H1 (cell line): ENCODE measurements at regions not wholly inside any gene's neighbourhood (a gene's known extent, or its start where the extent isn't known, plus 50 kb on each side); places are given as distances from the start of the nearest gene placed in this dataset.

Source experiments
- CTCF ChIA-PET: fragments of 300-600 bp; sonication (Branson Sonifier 250); formaldehyde crosslinking; loops from one replicate; lab custom pipeline; 2021; ENCODE audit not compliant: partially characterized antibody; lab: Charles Lee
- POLR2A ChIA-PET: fragments of 300-600 bp; sonication (Branson Sonifier 250); formaldehyde crosslinking; loops from one replicate; lab custom pipeline; 2021; ENCODE audit warnings: inconsistent platforms; ENCODE audit not compliant: partially characterized antibody; lab: Charles Lee
- DNase-seq, 2 experiments: peaks; one replicate each; pipeline versions ENCODE4 v3.0.0 to v3.0.0-alpha.2; 2010 to 2022; ENCODE audit warnings: low spot score in 2 of 2, low read depth in 1 of 2, mixed read lengths in 1 of 2
- FAIRE-seq: peaks from 2 replicates; lab custom pipeline; 2011; peaks lifted over from hg19 to GRCh38; lab: Jason Lieb, UNC
- H2AFZ ChIP-seq: 2 replicates; pipeline ENCODE4 v1.8.1; 2012; ENCODE audit warnings: low read length, inconsistent platforms
- H2AK5ac ChIP-seq: 2 replicates; pipeline ENCODE4 v1.6.1; 2013; ENCODE audit warnings: low read depth, low read length
- H2BK120ac ChIP-seq: replicated peaks from 2 replicates; pipeline ENCODE3; 2013; ENCODE audit warnings: low read depth, low read length, inconsistent platforms
- H2BK12ac ChIP-seq: 2 replicates; pipeline ENCODE4 v1.6.1; 2013; ENCODE audit warnings: low read depth, low read length
- H2BK15ac ChIP-seq: 2 replicates; pipeline ENCODE4 v1.6.1; 2013; ENCODE audit warnings: low read length
- H2BK20ac ChIP-seq: 2 replicates; pipeline ENCODE4 v1.6.1; 2013; ENCODE audit warnings: low read length
- H2BK5ac ChIP-seq: 2 replicates; pipeline ENCODE4 v1.6.1; 2013; ENCODE audit warnings: low read depth, low read length
- H3K14ac ChIP-seq: 2 replicates; pipeline ENCODE4 v1.6.1; 2013; ENCODE audit warnings: inconsistent platforms; ENCODE audit not compliant: insufficient read length
- H3K18ac ChIP-seq: 2 replicates; pipeline ENCODE4 v1.6.1; 2013; ENCODE audit warnings: low read length; ENCODE audit errors: extremely low read depth
- H3K23ac ChIP-seq: 2 replicates; pipeline ENCODE4 v1.6.1; 2013; ENCODE audit warnings: inconsistent platforms; ENCODE audit not compliant: insufficient read length
- H3K23me2 ChIP-seq: 2 replicates; pipeline ENCODE4 v1.6.1; 2013; ENCODE audit warnings: low read depth, low read length
- H3K27ac ChIP-seq: 2 replicates; pipeline ENCODE4 v1.6.1; 2011; ENCODE audit warnings: low read depth, low read length, inconsistent platforms
- H3K27me3 ChIP-seq, 4 experiments: replicated peaks in 1 of 4; 1 replicate in 1 of 4; 2 replicates in 3 of 4; pipeline versions ENCODE4 v1.6.1 to v1.8.1; 2011 to 2013; ENCODE audit warnings: low read length in 3 of 4, mild to moderate bottlenecking in 3 of 4, inconsistent platforms in 2 of 4, mixed read lengths in 2 of 4, moderate library complexity in 1 of 4; ENCODE audit not compliant: control insufficient read depth in 3 of 4, insufficient read depth in 3 of 4; ENCODE audit errors: extremely low read depth in 1 of 4
- H3K36me3 ChIP-seq, 4 experiments: 2 replicates each; pipeline versions ENCODE4 v1.6.1 to v1.8.1; 2011 to 2013; ENCODE audit warnings: mild to moderate bottlenecking in 4 of 4, low read length in 3 of 4, moderate library complexity in 2 of 4, control low read depth in 1 of 4, inconsistent platforms in 1 of 4; ENCODE audit not compliant: insufficient read depth in 4 of 4, control insufficient read depth in 2 of 4
- H3K4ac ChIP-seq: replicated peaks from 2 replicates; pipeline ENCODE3; 2013; ENCODE audit warnings: low read length, low read depth, mixed read lengths, inconsistent platforms; ENCODE audit not compliant: insufficient read length
- H3K4me1 ChIP-seq, 4 experiments: replicated peaks in 1 of 4; 1 replicate in 1 of 4; 2 replicates in 3 of 4; pipeline versions ENCODE4 v1.6.1 to v1.8.1; 2011 to 2013; ENCODE audit warnings: low read length in 3 of 4, inconsistent platforms in 2 of 4, mixed read lengths in 1 of 4; ENCODE audit not compliant: insufficient read depth in 4 of 4, control insufficient read depth in 3 of 4
- H3K4me2 ChIP-seq, 2 experiments: 2 replicates each; pipeline versions ENCODE4 v1.6.1 to v1.8.1; 2011 to 2013; ENCODE audit warnings: low read depth in 2 of 2, low read length in 2 of 2, control low read depth in 1 of 2, inconsistent platforms in 1 of 2, mild to moderate bottlenecking in 1 of 2; ENCODE audit not compliant: insufficient read depth in 1 of 2
- H3K4me3 ChIP-seq, 4 experiments: fragments of 200-600, 300-600 bp in 1 of 4; sonication (generic), shearing (Covaris generic), sonication (Bioruptor Twin) in 1 of 4; 2 replicates each; pipeline versions ENCODE4 v1.5.1 to v1.8.1; 2011 to 2016; ENCODE audit warnings: low read length in 4 of 4, low read depth in 3 of 4, control low read depth in 2 of 4, inconsistent platforms in 2 of 4, mild to moderate bottlenecking in 2 of 4, mixed read lengths in 1 of 4, moderate library complexity in 1 of 4; ENCODE audit not compliant: insufficient read depth in 2 of 4; ENCODE audit errors: extremely low read depth in 1 of 4
- H3K56ac ChIP-seq: replicated peaks from 2 replicates; pipeline ENCODE3; 2013; ENCODE audit warnings: low read depth, mild to moderate bottlenecking, mixed read lengths, low read length, inconsistent platforms; ENCODE audit not compliant: insufficient read length
- H3K79me1 ChIP-seq: 2 replicates; pipeline ENCODE4 v1.6.1; 2013; ENCODE audit warnings: low read depth, low read length, control low read depth
- H3K79me2 ChIP-seq, 2 experiments: 2 replicates each; pipeline versions ENCODE4 v1.6.1 to v1.8.1; 2012 to 2013; ENCODE audit warnings: low read length in 2 of 2, mild to moderate bottlenecking in 2 of 2, inconsistent platforms in 1 of 2; ENCODE audit not compliant: insufficient read depth in 2 of 2, control insufficient read depth in 1 of 2
- H3K9ac ChIP-seq, 4 experiments: replicated peaks in 1 of 4; 1 replicate in 1 of 4; 2 replicates in 3 of 4; pipeline versions ENCODE4 v1.6.1 to v1.8.1; 2011 to 2013; ENCODE audit warnings: low read depth in 3 of 4, low read length in 3 of 4, control low read depth in 2 of 4, mild to moderate bottlenecking in 2 of 4, moderate library complexity in 2 of 4, inconsistent platforms in 1 of 4; ENCODE audit errors: extremely low read depth in 1 of 4
- H3K9me3 ChIP-seq, 2 experiments: 2 replicates each; pipeline versions ENCODE4 v1.6.1 to v1.8.1; 2012 to 2013; ENCODE audit warnings: mild to moderate bottlenecking in 2 of 2, moderate library complexity in 2 of 2, control low read depth in 1 of 2, inconsistent platforms in 1 of 2, low read depth in 1 of 2, low read length in 1 of 2, mixed read lengths in 1 of 2; ENCODE audit not compliant: insufficient read depth in 2 of 2
- H4K20me1 ChIP-seq, 2 experiments: replicated peaks in 1 of 2; 2 replicates each; pipeline versions ENCODE3 to v1.8.1; 2011 to 2013; ENCODE audit warnings: inconsistent platforms in 2 of 2, low read length in 2 of 2, mild to moderate bottlenecking in 1 of 2; ENCODE audit not compliant: insufficient read depth in 2 of 2, control insufficient read depth in 1 of 2
- H4K5ac ChIP-seq: 2 replicates; pipeline ENCODE4 v1.6.1; 2013; ENCODE audit warnings: low read length, low read depth, mixed read lengths, inconsistent platforms; ENCODE audit not compliant: insufficient read length
- H4K8ac ChIP-seq: 2 replicates; pipeline ENCODE4 v1.8.0; 2013; ENCODE audit warnings: mild to moderate bottlenecking, moderate library complexity, low read length, inconsistent platforms; ENCODE audit not compliant: insufficient read depth; ENCODE audit errors: extremely low read depth
- H4K91ac ChIP-seq: replicated peaks from 2 replicates; pipeline ENCODE3; 2013; ENCODE audit warnings: low read length, mixed read lengths, inconsistent platforms; ENCODE audit not compliant: insufficient read length
- CBX5 ChIP-seq: fragments of 300-800, 300-1000 bp; sonication (generic); IDR thresholded peaks from 2 replicates; pipeline ENCODE4 v1.7.1; 2016; ENCODE audit warnings: antibody characterized with exemption, low read length, low read depth
- GABPA ChIP-seq: IDR thresholded peaks from 2 replicates; pipeline ENCODE4 v1.6.1; 2011; ENCODE audit warnings: mild to moderate bottlenecking, low read length, moderate library complexity, borderline replicate concordance; ENCODE audit not compliant: insufficient read depth
- HDAC6 ChIP-seq: IDR thresholded peaks from one replicate; pipeline ENCODE4 v1.7.1; 2012; ENCODE audit warnings: low read depth, mild to moderate bottlenecking, inconsistent platforms, low read length, moderate library complexity
- JUN ChIP-seq: IDR thresholded peaks from 2 replicates; pipeline ENCODE4 v1.6.1; 2011; ENCODE audit warnings: low read depth, mild to moderate bottlenecking, improper control_type of control experiment, low read length
- JUND ChIP-seq: IDR thresholded peaks from 2 replicates; pipeline ENCODE4 v1.6.1; 2011; ENCODE audit warnings: mild to moderate bottlenecking, improper control_type of control experiment, low read length
- MAFK ChIP-seq: IDR thresholded peaks from 2 replicates; pipeline ENCODE4 v1.6.1; 2012; ENCODE audit warnings: low read depth, mild to moderate bottlenecking, improper control_type of control experiment, low read length
- PHF8 ChIP-seq: fragments of 200-600 bp; sonication (generic); conservative IDR thresholded peaks from 2 replicates; pipeline ENCODE4 v1.7.1; 2012; ENCODE audit warnings: low read depth, mild to moderate bottlenecking, inconsistent platforms, low read length, moderate library complexity
- RAD21 ChIP-seq, 2 experiments: IDR thresholded peaks in 1 of 2; conservative IDR thresholded peaks in 1 of 2; 2 replicates each; pipeline ENCODE4 v1.6.1; 2011; ENCODE audit warnings: low read depth in 2 of 2, low read length in 2 of 2, improper control_type of control experiment in 1 of 2, inconsistent platforms in 1 of 2, mild to moderate bottlenecking in 1 of 2, moderate library complexity in 1 of 2
- RBBP5 ChIP-seq: IDR thresholded peaks from 2 replicates; pipeline ENCODE4 v1.7.1; 2012; ENCODE audit warnings: low read depth, mild to moderate bottlenecking, inconsistent platforms, low read length, moderate library complexity, borderline replicate concordance
- TAF1 ChIP-seq: IDR thresholded peaks from 2 replicates; pipeline ENCODE4 v1.6.1; 2011; ENCODE audit warnings: mild to moderate bottlenecking, low read depth, low read length
- TAF7 ChIP-seq: optimal IDR thresholded peaks from 2 replicates; pipeline ENCODE3; 2011; ENCODE audit warnings: low read depth, mild to moderate bottlenecking, inconsistent platforms, low read length, moderate library complexity, borderline replicate concordance
- TBP ChIP-seq: IDR thresholded peaks from 2 replicates; pipeline ENCODE4 v1.6.1; 2011; ENCODE audit warnings: low read depth, low read length, improper control_type of control experiment
- TCF12 ChIP-seq: IDR thresholded peaks from 2 replicates; pipeline ENCODE4 v1.6.1; 2011; ENCODE audit warnings: low read depth, mild to moderate bottlenecking, low read length
- YY1 ChIP-seq: IDR thresholded peaks from 2 replicates; pipeline ENCODE4 v1.6.1; 2011; ENCODE audit warnings: low read depth, mild to moderate bottlenecking, low read length
- ZNF274 ChIP-seq: IDR thresholded peaks from 2 replicates; pipeline ENCODE4 v1.7.0; 2012; ENCODE audit warnings: low read length, borderline replicate concordance; ENCODE audit errors: extremely low read depth
- WGBS, 2 experiments: shearing (Covaris generic) in 1 of 2; methylation state at CpG; one replicate each; pipeline versions ENCODE4 v1.1.6 to v1.1.7; 2013 to 2015; ENCODE audit warnings: low lambda C conversion rate in 2 of 2, mixed read lengths in 2 of 2, inconsistent platforms in 1 of 2, low coverage in 1 of 2, missing lambda C conversion rate in 1 of 2; ENCODE audit not compliant: insufficient replicate concordance in 2 of 2, insufficient coverage in 1 of 2, insufficient read length in 1 of 2; ENCODE audit errors: extremely low coverage in 1 of 2, missing lambda C conversion rate in 1 of 2; 5-methylcytosine and 5-hydroxymethylcytosine counted together

DNA sequence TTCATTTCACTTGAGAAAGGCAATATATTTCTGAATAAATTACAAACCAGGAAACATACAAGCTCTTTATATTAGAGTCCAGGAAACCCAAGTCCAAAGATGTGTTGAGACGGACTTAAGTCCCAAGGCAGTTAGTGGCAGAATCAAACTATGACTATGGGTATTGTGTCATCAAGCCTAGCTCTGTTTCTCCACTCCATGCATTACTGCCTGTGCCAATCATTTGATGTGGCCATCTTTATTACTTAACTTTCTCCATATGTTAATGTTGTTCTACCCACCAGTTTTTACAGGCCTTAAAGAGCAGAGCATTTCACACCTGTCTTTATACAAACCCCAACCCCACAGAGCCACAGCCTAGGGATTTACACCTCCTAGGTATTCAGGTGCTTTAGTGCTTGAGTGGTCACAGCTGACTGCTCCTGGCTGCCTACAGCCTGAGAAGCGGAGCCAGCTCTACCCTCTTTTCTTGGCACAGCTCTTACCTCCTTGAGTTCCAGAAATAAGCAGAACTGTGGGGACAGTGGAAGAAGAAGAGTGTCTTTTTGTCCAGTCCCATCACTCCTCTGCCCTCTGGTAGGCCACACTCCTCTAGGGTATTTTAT is 92.1 kb downstream of the DTWD1 start:
- Histone ChIP-seq H3K9ac (no peak overlapping the region), H3K9me3 (no peaks in the 10 kb centered on the region), H3K23ac (no peak overlapping the region), H2BK12ac (no peak overlapping the region), H3K27me3 (no peaks in the 10 kb centered on the region), H2AK5ac (no peak overlapping the region), H3K56ac (no peak overlapping the region), H3K79me2 (no peaks in the 10 kb centered on the region), H3K14ac (no peak overlapping the region), H4K5ac (no peak overlapping the region), H2BK15ac (no peak overlapping the region), H2AFZ (peak overlapping the region; percentile 81; the same call in 1 of the 2 replicates), H3K27ac (no peak overlapping the region), H4K20me1 (no peaks in the 10 kb centered on the region), H3K18ac (no peak overlapping the region), H3K4me1 (no peaks in the 10 kb centered on the region), H3K4me3 (no peak overlapping the region), H2BK5ac (no peak overlapping the region), H3K79me1 (no peaks in the 10 kb centered on the region), H2BK120ac (no peak overlapping the region), H3K36me3 (no peaks in the 10 kb centered on the region), H4K91ac (no peak overlapping the region), H2BK20ac (no peak overlapping the region), H4K8ac (no peak overlapping the region), H3K4ac (no peak overlapping the region), H3K23me2 (no peaks in the 10 kb centered on the region), H3K4me2 (no peak overlapping the region)
- ChIA-PET CTCF (interaction anchor here (1.0 kb wide), 1 partner anchor 120 kb away, joined by 4 read pairs; no protein-coding TSS in a partner anchor), POLR2A (no interaction called here)
- DNase-seq (no peak), FAIRE-seq (no peak)
- WGBS, 2 experiments, result 91% methylated on average over 2 of the region's 2 CpGs; no CpG with 5 or more reads in 1 of the 2 experiments
- TF ChIP-seq TCF12 (no peak), MAFK (no peak), HDAC6 (no peak), GABPA (no peak), YY1 (no peak), RAD21 (IDR thresholded peaks at IDR 0.05 in 1 of 2, conservative IDR thresholded peaks at IDR 0.05 in 1 of 2; ENCODE audit: low read depth in 2 of 2, low read length in 2 of 2) (no peak), JUND (no peak), TBP (no peak), TAF1 (no peak), JUN (no peak), RBBP5 (no peak), ZNF274 (no peak), PHF8 (no peak), TAF7 (no peak), CBX5 (no peak)
